ENCODE measurements at regions not wholly inside any gene's neighbourhood (a gene's known extent, or its start where the extent isn't known, plus 50 kb on each side); places are given as distances from the start of the nearest gene placed in this dataset.

GRCh38 chr6:134632024-134632423 is 314.1 kb upstream of the SGK1 start:
- TF ChIP-seq POLR2A (IDR thresholded peaks at IDR 0.05) (no peak), CTCF (IDR thresholded peaks at IDR 0.05) (no peak)
- intact Hi-C loops (cut with DNase I), result loop anchor here (10.0 kb wide), 1 partner anchor 107 kb away; no protein-coding TSS in a partner anchor
- Histone ChIP-seq H3K27me3 (no peaks in the 10 kb centered on the region), H3K36me3 (no peaks in the 10 kb centered on the region), H3K27ac (no peak overlapping the region), H3K4me1 (peaks cover 4 to 12% of the 10 kb centered on the region in 2 donors), H3K9me3 (no peaks in the 10 kb centered on the region), H3K4me3 (replicated peaks in 1 of 3) (no peak overlapping the region)
- 89 to 96% methylated on average over 4 of the region's 4 CpGs for WGBS, 2 donors
- DNase-seq, result no peak

DNA sequence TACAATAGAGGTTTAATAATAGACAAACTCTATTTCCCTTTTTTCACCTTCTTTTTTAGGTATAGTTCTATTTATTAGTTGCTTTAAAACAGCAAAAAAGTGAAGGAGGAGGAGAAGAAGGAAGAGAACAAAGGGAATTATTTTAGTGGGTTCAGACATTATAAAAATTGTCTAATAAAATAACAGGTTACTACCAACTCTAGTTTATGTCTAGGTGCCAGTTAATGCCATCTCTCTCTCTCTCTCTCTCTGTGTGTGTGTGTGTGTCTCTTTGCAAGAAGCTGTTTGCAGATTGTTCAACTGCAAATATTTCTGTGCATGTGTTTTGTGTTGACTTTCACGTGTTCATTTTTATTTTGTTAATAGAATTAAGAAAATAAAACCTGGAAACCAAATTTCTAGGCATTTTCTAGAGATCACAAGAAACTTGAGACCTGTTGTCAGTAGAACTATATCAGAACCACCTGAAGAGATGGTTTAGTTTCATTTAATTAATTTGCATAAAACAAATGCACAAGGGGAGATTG is 313.5 kb upstream of the SGK1 start:
- intact Hi-C loops (cut with DNase I), result loop anchor here (10.0 kb wide), 1 partner anchor 107 kb away; no protein-coding TSS in a partner anchor
- no peaks in the 10 kb centered on the region for H3K36me3 ChIP-seq
- H3K27me3 ChIP-seq, result no peaks in the 10 kb centered on the region
- no peak for TF ChIP-seq CTCF (IDR thresholded peaks at IDR 0.05)
- no peak for TF ChIP-seq POLR2A (IDR thresholded peaks at IDR 0.05)
- H3K4me1 ChIP-seq, result peaks cover 4 to 13% of the 10 kb centered on the region in 2 donors
- H3K4me3 ChIP-seq (replicated peaks in 1 of 3), result no peak overlapping the region
- no peak overlapping the region for H3K27ac ChIP-seq
- no peak for DNase-seq
- WGBS, 2 donors, result 71 to 77% methylated on average over 1 of the region's 1 CpG
- no peaks in the 10 kb centered on the region for H3K9me3 ChIP-seq

- no peaks in the 10 kb centered on the region for H3K9me3 ChIP-seq
- H3K4me1 ChIP-seq, result peaks cover 4 to 17% of the 10 kb centered on the region in 2 donors
- 79 to 81% methylated on average over 10 of the region's 10 CpGs for WGBS, 2 donors
- no peak overlapping the region for H3K27ac ChIP-seq
- H3K4me3 ChIP-seq (replicated peaks in 1 of 3), result no peak overlapping the region
- intact Hi-C loops (cut with DNase I), result loop anchor here (10.0 kb wide), 1 partner anchor 106 kb away; no protein-coding TSS in a partner anchor
- no peaks in the 10 kb centered on the region for H3K36me3 ChIP-seq
- TF ChIP-seq CTCF (IDR thresholded peaks at IDR 0.05) (no peak), POLR2A (IDR thresholded peaks at IDR 0.05) (no peak)
- no peak for DNase-seq
- no peaks in the 10 kb centered on the region for H3K27me3 ChIP-seq
Observed at GRCh38 chr6:134630508-134631121, 312.7 kb upstream of the SGK1 start.

DNA sequence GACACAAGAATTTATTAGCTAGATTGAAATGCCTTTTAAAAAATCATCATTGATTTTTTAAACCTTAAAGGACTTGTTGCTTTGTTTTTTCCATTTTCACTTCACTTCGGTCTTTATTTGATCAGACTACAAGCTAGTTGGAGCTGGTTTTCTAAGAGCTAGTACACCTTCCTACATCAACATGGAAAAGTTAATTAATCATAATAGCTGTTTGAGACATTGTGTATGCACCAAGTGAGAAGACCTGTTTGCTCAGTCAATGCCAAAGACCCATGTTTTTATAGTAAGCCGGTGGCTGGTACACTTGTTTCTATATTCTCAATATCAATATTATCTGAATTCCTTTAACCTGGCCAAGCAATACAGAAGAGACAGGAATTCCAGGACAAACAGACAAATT is 310.2 kb upstream of the SGK1 start:
- Histone ChIP-seq H3K9me3 (no peaks in the 10 kb centered on the region), H3K27ac (peak overlapping the region in 2 of 3 donors; percentile 26 to 27), H3K4me3 (replicated peaks in 1 of 3) (no peak overlapping the region), H3K4me1 (peaks cover 4 to 17% of the 10 kb centered on the region in 2 donors), H3K36me3 (no peaks in the 10 kb centered on the region), H3K27me3 (no peaks in the 10 kb centered on the region)
- DNase-seq, result no peak
- TF ChIP-seq CTCF (IDR thresholded peaks at IDR 0.05), result no peak
- TF ChIP-seq POLR2A (IDR thresholded peaks at IDR 0.05), result no peak
- intact Hi-C loops (cut with DNase I), result no loop called here
- 32 to 34% methylated on average over 2 of the region's 2 CpGs for WGBS, 2 donors

DNA sequence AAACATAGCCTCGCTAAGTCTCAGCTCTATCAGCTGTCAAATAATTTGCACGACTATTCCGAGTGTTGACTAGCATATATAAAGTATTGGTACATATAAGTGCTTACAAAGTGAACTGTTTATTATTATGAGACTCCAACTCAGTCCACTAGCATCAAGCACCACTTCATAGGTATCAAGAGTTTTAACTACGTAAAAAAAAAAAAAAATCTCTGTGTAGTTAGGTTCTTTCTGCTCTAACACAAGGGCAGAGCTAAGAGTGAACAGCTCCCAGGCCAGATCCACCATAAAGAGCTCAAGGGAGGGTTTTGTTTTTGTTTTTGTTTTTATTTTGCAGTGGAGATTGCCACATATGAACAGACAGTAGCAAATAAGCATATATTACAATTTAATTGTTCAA is 309.8 kb upstream of the SGK1 start:
- no peaks in the 10 kb centered on the region for H3K36me3 ChIP-seq

More for the DNA sequence above, 309.8 kb upstream of the SGK1 start:
- Histone ChIP-seq H3K9me3 (no peaks in the 10 kb centered on the region), H3K4me1 (peaks cover 4 to 17% of the 10 kb centered on the region in 2 donors), H3K27me3 (no peaks in the 10 kb centered on the region), H3K27ac (peak overlapping the region in 2 of 3 donors; percentile 26 to 27), H3K4me3 (replicated peaks in 1 of 3) (no peak overlapping the region)
- TF ChIP-seq CTCF (IDR thresholded peaks at IDR 0.05), result no peak
- TF ChIP-seq POLR2A (IDR thresholded peaks at IDR 0.05), result no peak
- DNase-seq, result no peak
- WGBS, 2 donors, result 62 to 70% methylated on average over 4 of the region's 4 CpGs
- intact Hi-C loops (cut with DNase I), result no loop called here
